ENCODE measurements at regions not wholly inside any gene's neighbourhood (a gene's known extent, or its start where the extent isn't known, plus 50 kb on each side); places are given as distances from the start of the nearest gene placed in this dataset.
"Not testable (repeated sequence)": the region's sequence is repeated elsewhere in the genome, so short reads cannot be mapped to it uniquely, and the experiment has no call there.

GRCh38 chrX:109782994-109783700 is 50.1 kb upstream of the ACSL4 start:
- intact Hi-C loops (cut with DNase I), result no loop called here
- no peaks in the 10 kb centered on the region for H3K4me1 ChIP-seq (ENCODE audit: insufficient read depth)
- no peaks in the 10 kb centered on the region for H3K9me3 ChIP-seq
- H3K36me3 ChIP-seq, result no peaks in the 10 kb centered on the region
- H3K27ac ChIP-seq, result no peak overlapping the region
- DNase-seq, result no peak
- H3K4me3 ChIP-seq, result no peak overlapping the region
- H3K27me3 ChIP-seq, result no peaks in the 10 kb centered on the region
- TF ChIP-seq CTCF (IDR thresholded peaks at IDR 0.05) (no peak), EP300 (IDR thresholded peaks at IDR 0.05) (no peak), POLR2A (IDR thresholded peaks at IDR 0.05) (no peak)
- 69 to 81% (median 75%) methylated on average over 6 of the region's 6 CpGs for WGBS, 3 donors

- DNase-seq, result no peak
- intact Hi-C loops (cut with DNase I), result no loop called here
- WGBS, 3 donors, result 56 to 63% (median 61%) methylated on average over 5 of the region's 5 CpGs
- no peaks in the 10 kb centered on the region for H3K27me3 ChIP-seq
- no peak for TF ChIP-seq POLR2A (IDR thresholded peaks at IDR 0.05)
- H3K9me3 ChIP-seq, result no peaks in the 10 kb centered on the region
- H3K4me1 ChIP-seq (ENCODE audit: insufficient read depth), result no peaks in the 10 kb centered on the region
- H3K36me3 ChIP-seq, result no peaks in the 10 kb centered on the region
- no peak overlapping the region for H3K27ac ChIP-seq
- H3K4me3 ChIP-seq, result no peak overlapping the region
Observed at GRCh38 chrX:109783701-109784079, 50.6 kb upstream of the ACSL4 start.

- H3K4me3 ChIP-seq, result no peak overlapping the region
- no peak for DNase-seq
- intact Hi-C loops (cut with DNase I), result no loop called here
- no peaks in the 10 kb centered on the region for H3K27me3 ChIP-seq
- TF ChIP-seq CTCF (IDR thresholded peaks at IDR 0.05), result no peak
- TF ChIP-seq EP300 (IDR thresholded peaks at IDR 0.05), result no peak
- TF ChIP-seq POLR2A (IDR thresholded peaks at IDR 0.05), result no peak
- H3K27ac ChIP-seq, result no peak overlapping the region
- 76 to 83% (median 80%) methylated on average over 4 of the region's 4 CpGs for WGBS, 3 donors
- no peaks in the 10 kb centered on the region for H3K4me1 ChIP-seq (ENCODE audit: insufficient read depth)
- no peaks in the 10 kb centered on the region for H3K9me3 ChIP-seq
- H3K36me3 ChIP-seq, result no peaks in the 10 kb centered on the region
Observed at GRCh38 chrX:109785053-109785452, 52.0 kb upstream of the ACSL4 start.

GRCh38 chrX:109790511-109790910 is 57.5 kb upstream of the ACSL4 start:
- H3K4me1 ChIP-seq (ENCODE audit: insufficient read depth); H3K27ac ChIP-seq; intact Hi-C loops (cut with DNase I); DNase-seq; H3K27me3 ChIP-seq; H3K36me3 ChIP-seq; H3K4me3 ChIP-seq; H3K9me3 ChIP-seq: not testable (repeated sequence)
- 89 to 94% (median 94%) methylated on average over 7 of the region's 7 CpGs for WGBS, 3 donors

- intact Hi-C loops (cut with DNase I), result no loop called here
- no peak overlapping the region for H3K4me3 ChIP-seq
- H3K27ac ChIP-seq, result no peak overlapping the region
- no peaks in the 10 kb centered on the region for H3K9me3 ChIP-seq
- 55 to 61% (median 60%) methylated on average over 2 of the region's 2 CpGs for WGBS, 3 donors
- no peaks in the 10 kb centered on the region for H3K4me1 ChIP-seq (ENCODE audit: insufficient read depth)
- DNase-seq, result no peak
- no peaks in the 10 kb centered on the region for H3K27me3 ChIP-seq
- TF ChIP-seq EP300 (IDR thresholded peaks at IDR 0.05), result no peak
- no peak for TF ChIP-seq POLR2A (IDR thresholded peaks at IDR 0.05)
- no peak for TF ChIP-seq CTCF (IDR thresholded peaks at IDR 0.05)
- no peaks in the 10 kb centered on the region for H3K36me3 ChIP-seq
Observed at GRCh38 chrX:109793191-109793590, 60.1 kb upstream of the ACSL4 start.

Data from ovary (tissue), 7 donors.